HG03066 (cell line): ENCODE measurements at regions not wholly inside any gene's neighbourhood (a gene's known extent, or its start where the extent isn't known, plus 50 kb on each side); places are given as distances from the start of the nearest gene placed in this dataset.
"Not testable (repeated sequence)": the region's sequence is repeated elsewhere in the genome, so short reads cannot be mapped to it uniquely, and the experiment has no call there.

Source experiments
- ATAC-seq: cut with Tn5 transposase; IDR thresholded peaks from one replicate; pipeline ENCODE4 v1.9.1; 2021; ENCODE audit warnings: low read depth; ENCODE audit not compliant: unreplicated experiment

- no peak for ATAC-seq
Observed at GRCh38 chr9:15372455-15372854, 50.2 kb upstream of the SNAPC3 start.

DNA sequence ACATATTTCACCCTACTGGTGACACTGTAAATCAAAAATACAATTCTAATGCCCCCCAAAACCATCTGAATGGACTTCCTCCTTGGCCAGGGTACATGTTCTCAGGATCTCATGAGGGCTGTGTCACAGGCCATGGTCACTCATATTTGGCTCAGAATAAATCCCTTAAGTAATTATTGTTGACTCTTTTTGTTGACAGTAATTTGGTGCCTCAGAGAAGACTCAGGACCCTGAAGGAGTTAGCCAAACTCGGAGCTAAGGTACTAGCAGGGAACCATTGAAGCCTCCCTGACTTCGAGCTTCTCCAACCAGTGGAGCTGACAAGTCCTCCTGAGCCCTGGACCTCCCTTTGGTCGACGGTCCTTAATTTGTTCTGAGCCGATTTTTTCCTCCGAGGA is 51.2 kb upstream of the SNAPC3 start:
- ATAC-seq, result no peak

GRCh38 chr9:15370466-15371447 is 51.9 kb upstream of the SNAPC3 start:
- ATAC-seq, result no peak

DNA sequence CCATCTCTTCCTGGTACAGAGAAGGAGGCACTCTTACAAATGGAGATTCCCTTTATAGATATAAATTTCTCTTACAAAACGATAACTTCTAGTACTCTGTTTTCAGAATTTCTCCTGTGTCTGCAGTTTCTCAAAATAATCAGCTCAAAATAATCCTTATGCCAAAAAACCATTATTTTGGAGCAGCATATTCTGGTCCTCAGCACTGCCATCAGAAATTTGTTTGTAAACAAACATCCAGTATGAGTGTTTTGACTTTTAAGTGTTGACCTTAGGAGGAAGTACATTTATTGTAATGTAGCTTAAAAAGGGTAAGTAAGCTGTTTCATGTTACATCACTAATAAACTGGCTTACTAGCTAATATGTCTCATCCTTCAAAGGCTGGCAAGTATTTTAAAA is 52.8 kb upstream of the SNAPC3 start:
- ATAC-seq, result no peak

- no peak for ATAC-seq
Observed at GRCh38 chr9:15369238-15369637, 53.4 kb upstream of the SNAPC3 start.

- not testable (repeated sequence) for ATAC-seq
Observed at GRCh38 chr9:15364975-15365553, 57.6 kb upstream of the SNAPC3 start.

DNA sequence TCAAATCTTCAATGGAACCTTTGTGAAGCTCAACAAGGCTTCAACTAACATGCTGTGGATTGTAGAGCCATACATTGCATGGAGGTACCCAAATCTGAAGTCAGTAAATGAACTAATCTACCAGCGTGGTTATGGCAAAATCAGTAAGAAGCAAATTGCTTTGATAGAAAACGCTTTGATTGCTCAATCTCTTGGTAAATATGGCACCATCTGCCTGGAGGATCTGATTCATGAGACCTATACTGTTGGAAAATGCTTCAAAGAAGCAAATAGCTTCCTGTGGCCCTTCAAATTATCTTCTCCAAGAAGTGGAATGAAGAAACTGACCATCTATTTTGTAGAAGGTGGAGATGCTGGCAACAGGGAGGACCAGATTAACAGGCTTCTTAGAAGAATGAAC is 54.7 kb upstream of the TTC39B start:
- no peak for ATAC-seq

DNA sequence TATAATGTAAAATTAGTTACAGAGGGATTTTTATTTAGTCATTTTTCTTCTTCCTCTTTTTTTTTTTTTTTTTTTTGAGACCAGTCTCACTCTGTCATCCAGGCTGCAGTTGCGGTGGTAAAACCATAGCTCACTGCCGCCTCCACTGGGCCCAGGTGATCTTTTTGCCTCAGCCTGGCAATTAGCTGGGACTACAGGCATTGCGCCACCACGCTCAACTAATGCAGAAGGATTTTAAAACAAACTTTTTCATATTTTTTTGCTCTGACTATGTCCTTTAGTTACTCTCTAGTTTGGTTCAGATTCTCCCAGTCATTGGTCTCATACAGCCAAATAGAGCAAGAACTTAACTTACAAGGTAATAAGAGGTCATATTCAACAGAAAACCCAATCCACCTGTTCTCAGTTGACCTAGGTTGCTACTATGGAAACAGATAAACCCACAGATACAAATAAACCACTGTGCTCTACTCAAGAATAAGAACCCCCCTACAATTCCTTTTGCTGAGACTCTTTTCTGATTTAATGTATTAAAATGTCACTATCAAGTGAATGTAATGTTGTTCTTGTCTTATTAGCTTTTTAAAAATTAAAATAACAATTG is 50.1 kb upstream of the TTC39B start:
- peak; percentile 66 for ATAC-seq
